ENCODE measurements at regions not wholly inside any gene's neighbourhood (a gene's known extent, or its start where the extent isn't known, plus 50 kb on each side); places are given as distances from the start of the nearest gene placed in this dataset.

DNA sequence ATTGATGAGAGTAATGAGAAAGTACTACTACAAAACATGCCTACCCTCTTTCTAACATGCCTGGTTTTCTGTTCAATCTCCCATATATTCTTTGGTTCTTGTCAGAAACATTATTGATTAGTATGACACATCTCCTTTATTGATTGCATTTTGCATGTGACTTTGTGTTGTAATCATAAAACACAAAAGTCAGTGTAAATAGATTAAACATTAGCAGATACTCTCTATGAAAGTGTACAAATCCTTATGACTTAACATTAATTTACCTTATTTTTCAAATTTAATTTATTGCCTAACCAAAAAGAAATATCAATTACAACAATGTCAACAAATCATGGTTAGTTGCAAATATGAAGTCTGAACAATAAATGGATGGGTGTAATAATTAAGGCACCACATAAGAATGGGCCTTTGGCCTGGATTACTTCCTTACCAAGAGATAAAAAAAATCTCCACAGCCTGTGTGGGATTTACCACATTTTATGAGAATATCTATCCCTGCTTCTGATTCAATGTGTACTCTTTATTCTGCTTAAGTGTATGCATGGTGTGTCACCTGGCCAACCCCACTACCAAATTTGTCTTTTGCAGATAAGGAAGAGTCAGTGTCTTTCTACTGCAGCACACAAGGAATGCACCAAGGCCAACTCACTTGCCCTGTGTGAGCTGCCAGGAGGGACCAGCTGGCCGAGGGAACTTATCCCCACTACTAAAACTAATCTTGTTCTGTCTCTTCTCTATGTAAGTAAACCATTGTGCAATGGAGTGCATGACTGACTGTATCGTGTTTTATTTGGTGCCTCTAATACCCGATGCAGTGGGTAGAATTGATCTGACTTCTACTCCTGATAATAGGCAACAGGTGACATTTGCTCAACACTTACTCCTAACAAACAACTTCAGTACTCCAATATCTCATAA is 1001.9 kb upstream of the CDH10 start:
- ChIA-PET POLR2A (no interaction called here), CTCF (no interaction called here)
- no peak for TF ChIP-seq CTCF (IDR thresholded peaks at IDR 0.05; ENCODE audit: control extremely low read depth, extremely low read depth, low read depth, missing control alignments)
- DNase-seq (ENCODE audit: extremely low spot score) = no peak

DNA sequence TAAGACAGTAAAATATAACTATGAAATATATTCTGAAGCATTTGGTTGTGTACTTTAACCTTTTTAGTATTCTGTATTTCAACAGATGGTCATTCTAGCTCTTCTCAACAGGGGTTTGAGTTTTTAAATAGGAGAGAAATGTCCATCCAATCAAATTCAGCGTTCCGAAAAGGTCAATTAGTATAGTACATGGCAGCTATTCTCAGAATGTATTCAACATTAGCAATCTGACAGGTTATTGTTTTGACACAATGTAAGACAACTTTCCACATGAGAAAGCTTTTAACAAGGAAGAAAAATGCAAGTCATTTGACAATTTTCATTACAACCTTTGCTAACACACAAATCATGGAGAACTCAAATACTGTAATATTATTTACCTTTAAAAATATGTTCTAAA is 996.3 kb upstream of the CDH10 start:
- ChIA-PET CTCF (interaction anchor here (1.4 kb wide), 1 partner anchor 11 kb away, joined by 3 read pairs; no protein-coding TSS in a partner anchor), POLR2A (no interaction called here)
- no peak for DNase-seq (ENCODE audit: extremely low spot score)
- no peak for TF ChIP-seq CTCF (IDR thresholded peaks at IDR 0.05; ENCODE audit: control extremely low read depth, extremely low read depth, low read depth, missing control alignments)

- CTCF ChIA-PET = no interaction called here
- POLR2A ChIA-PET = no interaction called here
- TF ChIP-seq CTCF (IDR thresholded peaks at IDR 0.05; ENCODE audit: control extremely low read depth, extremely low read depth, low read depth, missing control alignments) = no peak
- no peak for DNase-seq (ENCODE audit: extremely low spot score)
Measured at GRCh38 chr5:25619273-25619672, 974.5 kb upstream of the CDH10 start.

DNA sequence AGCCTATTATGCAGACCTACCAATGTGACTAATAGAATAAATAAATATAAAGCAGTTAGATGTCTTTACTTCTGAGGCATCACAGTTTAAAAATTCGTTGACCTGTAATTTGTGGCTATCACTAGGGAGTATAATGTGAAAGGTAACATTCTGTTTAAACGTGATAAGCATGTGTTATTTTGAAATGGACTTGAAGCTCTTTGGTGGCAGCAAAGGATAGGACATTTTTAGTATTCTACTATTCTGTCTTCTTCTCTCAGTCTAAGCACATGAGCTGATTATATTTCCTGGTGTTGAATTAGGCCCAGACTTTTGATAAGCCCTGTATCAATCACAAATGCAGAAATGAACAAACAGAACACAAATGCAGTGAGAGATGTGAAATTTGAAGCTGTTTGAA is 974.0 kb upstream of the CDH10 start:
- no peak for TF ChIP-seq CTCF (IDR thresholded peaks at IDR 0.05; ENCODE audit: control extremely low read depth, extremely low read depth, low read depth, missing control alignments)

DNA sequence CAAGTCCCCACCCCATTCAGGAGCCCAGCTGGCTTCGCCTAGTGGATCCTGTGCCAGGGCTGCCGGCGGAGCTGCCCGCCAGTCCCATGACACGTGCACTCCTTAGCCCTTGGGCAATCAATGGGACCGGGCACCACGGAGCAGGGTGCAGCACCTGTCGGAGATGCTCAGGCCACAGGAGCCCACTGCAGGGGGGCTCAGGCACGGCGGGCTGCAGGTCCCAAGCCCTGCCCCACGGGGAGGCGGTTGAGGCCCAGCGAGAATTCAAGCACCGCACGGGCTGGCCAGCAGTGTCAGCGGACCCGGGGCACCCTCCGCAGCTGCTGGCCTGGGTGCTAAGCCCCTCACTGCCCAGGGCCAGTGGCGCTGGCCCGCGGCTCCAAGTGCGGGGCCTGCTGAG is 969.7 kb upstream of the CDH10 start:
- no peak for TF ChIP-seq CTCF (IDR thresholded peaks at IDR 0.05; ENCODE audit: control extremely low read depth, extremely low read depth, low read depth, missing control alignments)
- POLR2A ChIA-PET = no interaction called here
- no peak for DNase-seq (ENCODE audit: extremely low spot score)
- CTCF ChIA-PET = no interaction called here

More for the DNA sequence above, 974.0 kb upstream of the CDH10 start:
- DNase-seq (ENCODE audit: extremely low spot score) = no peak
- ChIA-PET CTCF (no interaction called here), POLR2A (no interaction called here)

DNA sequence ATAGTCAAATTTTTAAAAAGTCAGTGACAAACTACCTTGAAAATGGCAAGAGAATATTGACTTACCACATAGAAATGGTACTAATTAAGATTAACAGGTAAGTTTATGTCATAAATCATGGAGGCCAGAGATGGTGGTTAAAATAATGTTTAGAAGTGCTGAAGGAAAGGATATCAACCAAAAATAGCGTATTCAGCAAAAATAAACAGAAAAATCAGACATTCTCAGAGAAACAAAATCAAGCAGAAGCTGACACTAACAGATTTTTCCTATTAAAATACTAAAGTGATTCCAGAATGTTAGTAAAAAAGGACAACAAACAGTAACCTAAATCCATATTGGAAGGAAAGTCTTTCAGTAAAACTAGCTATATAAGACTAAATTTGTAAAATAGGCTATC is 959.9 kb upstream of the CDH10 start:
- ChIA-PET POLR2A (no interaction called here), CTCF (no interaction called here)
- DNase-seq (ENCODE audit: extremely low spot score) = no peak
- TF ChIP-seq CTCF (IDR thresholded peaks at IDR 0.05; ENCODE audit: control extremely low read depth, extremely low read depth, low read depth, missing control alignments) = no peak
